NB4 (cell line): ENCODE measurements at regions not wholly inside any gene's neighbourhood (a gene's known extent, or its start where the extent isn't known, plus 50 kb on each side); places are given as distances from the start of the nearest gene placed in this dataset.

ENCODE experiments used
- MYC ChIP-seq: IDR thresholded peaks from 2 replicates; pipeline ENCODE4 v1.6.1; 2011; ENCODE audit warnings: low read depth, low read length
- POLR2A ChIP-seq: IDR thresholded peaks from 2 replicates; pipeline ENCODE4 v1.6.1; 2011; ENCODE audit warnings: mild to moderate bottlenecking; ENCODE audit not compliant: insufficient read length; ENCODE audit errors: extremely low read depth
- TF ChIP-seq, protein P1 (sequence below): IDR thresholded peaks from one replicate; pipeline ENCODE4 v1.5.1; 2012; ENCODE audit warnings: low read depth, low read length

- TF ChIP-seq, protein P1, sequence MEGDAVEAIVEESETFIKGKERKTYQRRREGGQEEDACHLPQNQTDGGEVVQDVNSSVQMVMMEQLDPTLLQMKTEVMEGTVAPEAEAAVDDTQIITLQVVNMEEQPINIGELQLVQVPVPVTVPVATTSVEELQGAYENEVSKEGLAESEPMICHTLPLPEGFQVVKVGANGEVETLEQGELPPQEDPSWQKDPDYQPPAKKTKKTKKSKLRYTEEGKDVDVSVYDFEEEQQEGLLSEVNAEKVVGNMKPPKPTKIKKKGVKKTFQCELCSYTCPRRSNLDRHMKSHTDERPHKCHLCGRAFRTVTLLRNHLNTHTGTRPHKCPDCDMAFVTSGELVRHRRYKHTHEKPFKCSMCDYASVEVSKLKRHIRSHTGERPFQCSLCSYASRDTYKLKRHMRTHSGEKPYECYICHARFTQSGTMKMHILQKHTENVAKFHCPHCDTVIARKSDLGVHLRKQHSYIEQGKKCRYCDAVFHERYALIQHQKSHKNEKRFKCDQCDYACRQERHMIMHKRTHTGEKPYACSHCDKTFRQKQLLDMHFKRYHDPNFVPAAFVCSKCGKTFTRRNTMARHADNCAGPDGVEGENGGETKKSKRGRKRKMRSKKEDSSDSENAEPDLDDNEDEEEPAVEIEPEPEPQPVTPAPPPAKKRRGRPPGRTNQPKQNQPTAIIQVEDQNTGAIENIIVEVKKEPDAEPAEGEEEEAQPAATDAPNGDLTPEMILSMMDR: no peak
- TF ChIP-seq POLR2A (no peak), MYC (no peak)
Measured at GRCh38 chr13:24056616-24057137, 103.8 kb upstream of the SPATA13 start.
